SK-N-SH (cell line): ENCODE measurements at regions not wholly inside any gene's neighbourhood (a gene's known extent, or its start where the extent isn't known, plus 50 kb on each side); places are given as distances from the start of the nearest gene placed in this dataset.

Source experiments
- CTCF ChIA-PET: fragments of 300-600, 350-600 bp; formaldehyde crosslinking; extraction: SDS; loops from one replicate; lab custom pipeline; 2021; lab: Yijun Ruan, JAX
- POLR2A ChIA-PET: fragments of 350-600 bp; sonication (Branson Sonifier 250); formaldehyde crosslinking; extraction: SDS; loops from one replicate; lab custom pipeline; 2020; ENCODE audit warnings: antibody characterized with exemption, inconsistent platforms; lab: Yijun Ruan, JAX
- DNase-seq: peaks from one replicate; pipeline ENCODE4 v3.0.0; 2012
- H2AFZ ChIP-seq: fragments of 200-600 bp; sonication (generic); 2 replicates; pipeline ENCODE4 v1.8.1; 2016; ENCODE audit warnings: antibody characterized with exemption, mild to moderate bottlenecking, low read depth
- H3F3A ChIP-seq: fragments of 200-600 bp; sonication (generic); replicated peaks from 2 replicates; pipeline ENCODE3; 2016; ENCODE audit warnings: antibody characterized with exemption, mild to moderate bottlenecking; ENCODE audit not compliant: insufficient read depth
- H3K27ac ChIP-seq, 2 experiments: fragments of 200-500 bp in 1 of 2; fragments of 200-600 bp in 1 of 2; sonication (Bioruptor generic) in 1 of 2; sonication (generic), shearing (Covaris generic) in 1 of 2; 2 replicates each; pipeline versions ENCODE4 v1.5.1 to v1.6.1; 2014 to 2016; ENCODE audit warnings: low read depth in 2 of 2, inconsistent platforms in 1 of 2, low read length in 1 of 2, mild to moderate bottlenecking in 1 of 2, mixed read lengths in 1 of 2
- H3K27me3 ChIP-seq: fragments of 200-600 bp; sonication (generic), shearing (Covaris generic); 2 replicates; pipeline ENCODE4 v1.6.1; 2016; ENCODE audit warnings: mixed run types; ENCODE audit not compliant: insufficient read depth
- H3K36me3 ChIP-seq, 2 experiments: fragments of 200-500 bp in 1 of 2; fragments of 200-600 bp in 1 of 2; sonication (Bioruptor generic) in 1 of 2; sonication (generic) in 1 of 2; replicated peaks in 1 of 2; 2 replicates each; pipeline versions ENCODE3 to v1.5.1; 2014 to 2016; ENCODE audit warnings: low read length in 1 of 2, mild to moderate bottlenecking in 1 of 2; ENCODE audit not compliant: insufficient read depth in 2 of 2, control insufficient read depth in 1 of 2
- H3K4me1 ChIP-seq, 2 experiments: fragments of 200-500 bp in 1 of 2; fragments of 200-600 bp in 1 of 2; sonication (Bioruptor generic) in 1 of 2; sonication (generic), shearing (Covaris generic) in 1 of 2; 2 replicates each; pipeline versions ENCODE4 v1.5.1 to v1.6.1; 2014 to 2016; ENCODE audit warnings: low read depth in 1 of 2, low read length in 1 of 2, mixed run types in 1 of 2; ENCODE audit not compliant: insufficient read depth in 2 of 2, control insufficient read depth in 1 of 2
- H3K4me2 ChIP-seq: fragments of 200-600 bp; sonication (generic), shearing (Covaris generic); 2 replicates; pipeline ENCODE4 v1.6.1; 2017; ENCODE audit warnings: mixed run types
- H3K4me3 ChIP-seq, 2 experiments: fragments of 200-500 bp in 1 of 2; fragments of 200-600 bp in 1 of 2; sonication (Bioruptor generic) in 1 of 2; sonication (generic), shearing (Covaris generic) in 1 of 2; 2 replicates each; pipeline versions ENCODE4 v1.5.1 to v1.8.1; 2014 to 2016; ENCODE audit warnings: low read depth in 2 of 2, inconsistent platforms in 1 of 2, low read length in 1 of 2, mild to moderate bottlenecking in 1 of 2, mixed read lengths in 1 of 2, moderate library complexity in 1 of 2
- H3K79me2 ChIP-seq: fragments of 200-600 bp; sonication (generic); 2 replicates; pipeline ENCODE4 v1.8.1; 2017; ENCODE audit warnings: mild to moderate bottlenecking; ENCODE audit not compliant: insufficient read depth
- H3K9ac ChIP-seq: fragments of 200-600 bp; sonication (generic); 2 replicates; pipeline ENCODE4 v1.6.1; 2017; ENCODE audit warnings: mixed run types
- H3K9me2 ChIP-seq: fragments of 200-600 bp; sonication (generic); 2 replicates; pipeline ENCODE4 v1.6.1; 2017; ENCODE audit warnings: mixed run types
- H3K9me3 ChIP-seq: fragments of 200-600 bp; sonication (generic); 2 replicates; pipeline ENCODE4 v1.6.1; 2017; ENCODE audit warnings: mixed run types, mild to moderate bottlenecking, moderate library complexity
- H4K20me1 ChIP-seq: fragments of 200-600 bp; sonication (generic); 2 replicates; pipeline ENCODE4 v1.6.1; 2017; ENCODE audit warnings: mild to moderate bottlenecking, mixed run types; ENCODE audit not compliant: insufficient read depth
- FOSL2 ChIP-seq: IDR thresholded peaks from 2 replicates; pipeline ENCODE4 v1.4.0; 2012; ENCODE audit warnings: low read depth, mild to moderate bottlenecking, moderate library complexity, borderline replicate concordance
- FOXJ3 ChIP-seq: sonication (generic); formaldehyde crosslinking; IDR thresholded peaks from 2 replicates; pipeline ENCODE4 v1.5.1; 2020; ENCODE audit warnings: mild to moderate bottlenecking, missing genetic modification reagents
- GABPA ChIP-seq: IDR thresholded peaks from 2 replicates; pipeline ENCODE4 v1.4.0; 2012; ENCODE audit warnings: low read depth, mild to moderate bottlenecking
- GATA2 ChIP-seq: sonication (generic); formaldehyde crosslinking; IDR thresholded peaks from 2 replicates; pipeline ENCODE4 v1.5.0; 2020; ENCODE audit warnings: mild to moderate bottlenecking, missing genetic modification reagents
- IRF3 ChIP-seq: fragments of 150-350 bp; IDR thresholded peaks from 2 replicates; pipeline ENCODE4 v1.6.1; 2016; ENCODE audit warnings: mild to moderate bottlenecking, low read depth, low read length
- MEF2A ChIP-seq: IDR thresholded peaks from 2 replicates; pipeline ENCODE4 v1.4.0; 2012; ENCODE audit warnings: low read depth, borderline replicate concordance
- MXI1 ChIP-seq: IDR thresholded peaks from 2 replicates; pipeline ENCODE4 v1.6.1; 2012; ENCODE audit warnings: mild to moderate bottlenecking, low read depth, low read length, improper control_type of control experiment
- NFIC ChIP-seq: IDR thresholded peaks from 2 replicates; pipeline ENCODE4 v1.4.0; 2012; ENCODE audit warnings: borderline replicate concordance
- NRF1 ChIP-seq: IDR thresholded peaks from 2 replicates; pipeline ENCODE4 v1.6.1; 2012; ENCODE audit warnings: low read depth, mild to moderate bottlenecking, low read length
- RAD21 ChIP-seq: IDR thresholded peaks from 2 replicates; pipeline ENCODE4 v1.6.1; 2012; ENCODE audit warnings: mild to moderate bottlenecking, low read length
- TAF1 ChIP-seq: IDR thresholded peaks from 2 replicates; pipeline ENCODE4 v1.6.1; 2012; ENCODE audit warnings: low read depth, mild to moderate bottlenecking, low read length, moderate library complexity, borderline replicate concordance
- TCF12 ChIP-seq: IDR thresholded peaks from 2 replicates; pipeline ENCODE4 v1.4.0; 2012
- TEAD4 ChIP-seq: IDR thresholded peaks from 2 replicates; pipeline ENCODE4 v1.4.0; 2012; ENCODE audit warnings: mild to moderate bottlenecking, borderline replicate concordance; ENCODE audit not compliant: insufficient read depth
- USF1 ChIP-seq: IDR thresholded peaks from 2 replicates; pipeline ENCODE4 v1.4.0; 2012; ENCODE audit warnings: low read depth, borderline replicate concordance
- YY1 ChIP-seq: IDR thresholded peaks from 2 replicates; pipeline ENCODE4 v1.4.0; 2012; ENCODE audit warnings: low read depth, mild to moderate bottlenecking
- ZBTB33 ChIP-seq: IDR thresholded peaks from 2 replicates; pipeline ENCODE4 v1.4.0; 2012; ENCODE audit warnings: low read depth, borderline replicate concordance
- WGBS: methylation state at CpG from one replicate; pipeline ENCODE4 v1.1.6; 2017; ENCODE audit warnings: low lambda C conversion rate; 5-methylcytosine and 5-hydroxymethylcytosine counted together

GRCh38 chr4:17182888-17183287 lies 284.4 kb upstream of the LDB2 start:
- POLR2A ChIA-PET = no interaction called here
- WGBS = 38% methylated on average over 4 of the region's 4 CpGs
- H3K4me1 ChIP-seq = peaks cover 0 to 4% of the 10 kb centered on the region in 2 experiments; a peak in 2 of 4 replicates

GRCh38 chr4:17174751-17175150 lies 276.3 kb upstream of the LDB2 start:
- Histone ChIP-seq H3K4me1 (peaks cover 0 to 13% of the 10 kb centered on the region in 2 experiments; a peak in 2 of 4 replicates), H3F3A (no peaks in the 10 kb centered on the region), H3K4me2 (no peak overlapping the region), H2AFZ (no peak overlapping the region), H3K27ac (no peak overlapping the region), H3K79me2 (no peaks in the 10 kb centered on the region), H3K4me3 (no peak overlapping the region), H3K9ac (no peak overlapping the region), H4K20me1 (no peaks in the 10 kb centered on the region), H3K27me3 (no peaks in the 10 kb centered on the region), H3K9me2 (no peaks in the 10 kb centered on the region), H3K9me3 (no peaks in the 10 kb centered on the region), H3K36me3 (no peaks in the 10 kb centered on the region)
- ChIA-PET CTCF (interaction anchor here (0.6 to 1.1 kb wide), 3 partner anchors 273 to 784 kb away, joined by 3 to 4 read pairs (median 3); no protein-coding TSS in a partner anchor), POLR2A (no interaction called here)
- DNase-seq = no peak
- no peak for TF ChIP-seq FOXJ3 (CRISPR knock-in tag)
- TF ChIP-seq ZBTB33 = no peak
- TF ChIP-seq GATA2 (CRISPR knock-in tag) = no peak
- TF ChIP-seq TAF1 = no peak
- TF ChIP-seq USF1 = no peak
- no peak for TF ChIP-seq MXI1
- TF ChIP-seq NRF1 = no peak
- no peak for TF ChIP-seq MEF2A
- no peak for TF ChIP-seq FOSL2
- TF ChIP-seq RAD21 = no peak

More at GRCh38 chr4:17182888-17183287, 284.4 kb upstream of the LDB2 start:
- no peaks in the 10 kb centered on the region for H3K79me2 ChIP-seq
- H4K20me1 ChIP-seq = no peaks in the 10 kb centered on the region
- H3K9me3 ChIP-seq = no peaks in the 10 kb centered on the region
- H3K36me3 ChIP-seq = no peaks in the 10 kb centered on the region
- no peak overlapping the region for H2AFZ ChIP-seq
- DNase-seq = peak; percentile 13
- no peaks in the 10 kb centered on the region for H3K27me3 ChIP-seq
- TF ChIP-seq USF1 (no peak), GABPA (no peak), IRF3 (no peak), ZBTB33 (no peak), TCF12 (no peak), YY1 (no peak), TAF1 (no peak), TEAD4 (no peak), GATA2 (CRISPR knock-in tag) (no peak), NFIC (no peak)
- TF ChIP-seq, all 33 proteins: peak for 0
- no peak overlapping the region for H3K27ac ChIP-seq
- no peak overlapping the region for H3K9ac ChIP-seq
- H3K4me3 ChIP-seq = no peak overlapping the region
- H3K9me2 ChIP-seq = no peaks in the 10 kb centered on the region
- no peak overlapping the region for H3K4me2 ChIP-seq
- H3F3A ChIP-seq = no peaks in the 10 kb centered on the region
- CTCF ChIA-PET = no interaction called here
